ENCODE measurements at regions not wholly inside any gene's neighbourhood (a gene's known extent, or its start where the extent isn't known, plus 50 kb on each side); places are given as distances from the start of the nearest gene placed in this dataset.
A peak's percentile ranks its signal among the peaks of the same experiment; 100 is the strongest.
"Not testable (repeated sequence)": the region's sequence is repeated elsewhere in the genome, so short reads cannot be mapped to it uniquely, and the experiment has no call there.

DNA sequence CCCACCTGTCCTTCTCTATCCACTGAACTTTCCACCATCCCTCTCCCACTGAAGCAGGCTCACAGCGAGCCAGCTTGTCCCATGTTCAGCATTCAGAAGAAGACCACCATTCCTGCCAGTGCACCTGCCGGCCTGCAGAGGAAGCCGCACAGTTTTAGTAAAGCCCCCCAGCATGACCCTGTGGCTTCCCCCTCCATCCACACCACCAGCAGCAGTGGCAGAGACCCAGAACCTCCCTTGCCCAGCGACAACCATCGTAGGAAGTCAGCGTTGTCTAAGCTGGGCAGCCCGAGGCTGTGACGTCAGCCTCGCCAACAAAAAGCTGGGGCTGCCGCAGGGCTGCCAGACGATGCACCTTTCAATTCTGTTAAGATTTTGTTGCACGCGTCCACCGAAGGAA, 66.6 kb upstream of the TAMM41 start:
- H3K9me3 ChIP-seq = no peaks in the 10 kb centered on the region
- H3K27ac ChIP-seq = no peak overlapping the region
- TF ChIP-seq, protein P1, sequence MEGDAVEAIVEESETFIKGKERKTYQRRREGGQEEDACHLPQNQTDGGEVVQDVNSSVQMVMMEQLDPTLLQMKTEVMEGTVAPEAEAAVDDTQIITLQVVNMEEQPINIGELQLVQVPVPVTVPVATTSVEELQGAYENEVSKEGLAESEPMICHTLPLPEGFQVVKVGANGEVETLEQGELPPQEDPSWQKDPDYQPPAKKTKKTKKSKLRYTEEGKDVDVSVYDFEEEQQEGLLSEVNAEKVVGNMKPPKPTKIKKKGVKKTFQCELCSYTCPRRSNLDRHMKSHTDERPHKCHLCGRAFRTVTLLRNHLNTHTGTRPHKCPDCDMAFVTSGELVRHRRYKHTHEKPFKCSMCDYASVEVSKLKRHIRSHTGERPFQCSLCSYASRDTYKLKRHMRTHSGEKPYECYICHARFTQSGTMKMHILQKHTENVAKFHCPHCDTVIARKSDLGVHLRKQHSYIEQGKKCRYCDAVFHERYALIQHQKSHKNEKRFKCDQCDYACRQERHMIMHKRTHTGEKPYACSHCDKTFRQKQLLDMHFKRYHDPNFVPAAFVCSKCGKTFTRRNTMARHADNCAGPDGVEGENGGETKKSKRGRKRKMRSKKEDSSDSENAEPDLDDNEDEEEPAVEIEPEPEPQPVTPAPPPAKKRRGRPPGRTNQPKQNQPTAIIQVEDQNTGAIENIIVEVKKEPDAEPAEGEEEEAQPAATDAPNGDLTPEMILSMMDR (IDR thresholded peaks at IDR 0.05) = no peak
- TF ChIP-seq POLR2AphosphoS5 (IDR thresholded peaks at IDR 0.05) (no peak), EP300 (IDR thresholded peaks at IDR 0.05) (no peak), POLR2A (IDR thresholded peaks at IDR 0.05) (no peak)
- no peak overlapping the region for H3K4me3 ChIP-seq
- ATAC-seq (ENCODE audit: low FRiP score in 2 of 2) (no peak), DNase-seq (peak in 1 of 2 donors; percentile 28)
- 88 to 89% methylated on average over 14 of the region's 14 CpGs for WGBS, 2 donors
- no peaks in the 10 kb centered on the region for H3K36me3 ChIP-seq
- H3K27me3 ChIP-seq = no peaks in the 10 kb centered on the region
- peaks cover 0 to 7% (median 0%) of the 10 kb centered on the region in 4 donors for H3K4me1 ChIP-seq

DNA sequence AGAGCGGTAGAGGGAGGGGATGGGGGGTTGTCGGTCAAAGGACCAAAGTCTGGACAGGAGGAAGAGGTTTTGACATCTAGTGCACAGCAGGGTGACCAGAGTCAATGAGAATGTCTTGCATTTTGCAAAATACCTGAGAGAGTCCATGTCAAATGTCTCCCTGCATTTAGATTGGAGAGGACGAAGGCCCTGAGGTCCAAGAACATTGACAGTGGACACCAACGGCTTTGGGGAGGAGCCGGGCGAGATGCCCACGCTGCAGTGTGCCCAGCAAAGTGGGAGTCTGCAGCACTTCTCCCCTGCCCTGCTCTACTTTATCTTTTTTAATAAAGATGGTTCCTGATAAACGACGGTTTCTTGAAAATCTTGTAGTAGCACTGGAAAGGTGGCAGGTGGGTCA, 67.4 kb upstream of the TAMM41 start:
- H3K9me3 ChIP-seq = no peaks in the 10 kb centered on the region
- H3K4me1 ChIP-seq = peaks cover 0 to 7% (median 0%) of the 10 kb centered on the region in 4 donors
- DNase-seq (peak in 1 of 2 donors; percentile 13), ATAC-seq (ENCODE audit: low FRiP score in 2 of 2) (no peak)
- no peaks in the 10 kb centered on the region for H3K27me3 ChIP-seq
- TF ChIP-seq POLR2AphosphoS5 (IDR thresholded peaks at IDR 0.05) = no peak
- no peak for TF ChIP-seq POLR2A (IDR thresholded peaks at IDR 0.05)
- no peak for TF ChIP-seq EP300 (IDR thresholded peaks at IDR 0.05)
- TF ChIP-seq, protein P1 (IDR thresholded peaks at IDR 0.05) = no peak
- no peak overlapping the region for H3K4me3 ChIP-seq
- no peaks in the 10 kb centered on the region for H3K36me3 ChIP-seq
- no peak overlapping the region for H3K27ac ChIP-seq
- WGBS, 2 donors = 86 to 92% methylated on average over 9 of the region's 9 CpGs

DNA sequence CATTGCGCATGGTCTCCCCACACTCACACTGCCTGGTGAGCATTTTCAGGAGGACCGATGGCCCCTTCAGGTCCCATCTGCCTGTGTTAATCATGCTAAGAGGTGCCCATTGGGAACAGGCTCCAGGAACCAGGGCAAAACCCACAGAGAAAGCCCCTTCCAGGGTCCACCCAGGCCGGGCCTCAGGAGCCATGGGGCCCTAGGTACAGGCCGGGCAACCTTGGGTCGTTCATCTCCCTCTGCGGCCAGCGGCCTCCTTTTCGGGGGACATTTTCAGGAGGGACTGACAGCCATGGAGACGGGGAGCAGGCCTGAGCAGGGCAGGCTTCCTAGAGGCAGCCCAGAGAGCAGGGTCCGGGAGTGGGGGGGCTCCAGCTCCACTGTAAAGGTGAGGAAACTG, 68.0 kb upstream of the TAMM41 start:
- Histone ChIP-seq H3K27me3 (no peaks in the 10 kb centered on the region), H3K4me1 (peaks cover 0 to 7% (median 0%) of the 10 kb centered on the region in 4 donors), H3K27ac (no peak overlapping the region), H3K9me3 (no peaks in the 10 kb centered on the region), H3K4me3 (no peak overlapping the region), H3K36me3 (no peaks in the 10 kb centered on the region)
- TF ChIP-seq POLR2A (IDR thresholded peaks at IDR 0.05) (no peak), EP300 (IDR thresholded peaks at IDR 0.05) (no peak), POLR2AphosphoS5 (IDR thresholded peaks at IDR 0.05) (no peak)
- TF ChIP-seq, protein P1 (IDR thresholded peaks at IDR 0.05) = no peak
- WGBS, 2 donors = 92 to 94% methylated on average over 8 to 9 of the region's 10 CpGs
- ATAC-seq (ENCODE audit: low FRiP score in 2 of 2) (no peak), DNase-seq (peak in 1 of 2 donors; percentile 31)

DNA sequence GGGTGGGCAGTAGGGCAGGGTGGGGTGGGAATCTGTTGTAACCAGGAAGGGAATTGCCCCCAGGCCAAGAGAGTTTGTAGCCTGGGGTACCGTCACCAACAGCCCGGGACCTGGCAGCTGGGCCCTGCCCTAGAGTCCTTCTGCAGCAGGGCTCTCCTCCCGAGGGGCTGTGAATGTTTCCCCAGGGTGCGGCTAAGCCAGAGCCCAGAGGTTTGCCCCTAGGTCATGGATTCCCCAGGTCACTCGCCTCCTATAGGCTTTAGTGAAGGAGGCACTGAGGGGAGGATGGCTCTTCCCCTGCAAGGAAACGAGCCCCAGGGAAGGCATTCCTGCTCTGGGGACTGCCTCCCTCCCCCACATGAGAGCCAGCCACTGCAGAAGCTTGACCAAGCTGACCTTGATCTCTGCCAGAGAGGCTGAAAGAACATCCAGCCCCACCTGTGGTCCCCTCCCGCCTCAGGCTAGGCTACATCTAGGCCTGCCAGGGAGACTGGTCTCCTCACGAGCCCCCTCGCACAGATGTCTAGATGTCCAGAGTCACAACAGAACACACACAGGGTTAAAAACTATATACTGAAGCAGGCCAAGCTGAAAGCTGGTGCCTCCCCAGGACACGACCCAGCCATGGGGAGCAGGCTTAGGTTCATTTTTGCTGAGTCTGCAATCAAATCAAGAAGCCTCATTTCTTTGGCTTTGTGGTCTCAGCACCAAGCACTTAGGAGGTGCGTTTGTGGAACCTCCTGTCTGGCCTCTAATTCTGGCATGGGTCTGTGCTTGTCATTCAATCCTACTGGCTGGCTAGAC, 69.1 kb upstream of the TAMM41 start:
- DNase-seq = peak in 1 of 2 donors; percentile 30
- 72 to 73% methylated on average over 9 to 10 of the region's 11 CpGs for WGBS, 2 donors
- no peak for TF ChIP-seq EP300 (IDR thresholded peaks at IDR 0.05)
- no peak for TF ChIP-seq POLR2A (IDR thresholded peaks at IDR 0.05)
- TF ChIP-seq, protein P1 (IDR thresholded peaks at IDR 0.05) = no peak
- TF ChIP-seq POLR2AphosphoS5 (IDR thresholded peaks at IDR 0.05) = no peak

DNA sequence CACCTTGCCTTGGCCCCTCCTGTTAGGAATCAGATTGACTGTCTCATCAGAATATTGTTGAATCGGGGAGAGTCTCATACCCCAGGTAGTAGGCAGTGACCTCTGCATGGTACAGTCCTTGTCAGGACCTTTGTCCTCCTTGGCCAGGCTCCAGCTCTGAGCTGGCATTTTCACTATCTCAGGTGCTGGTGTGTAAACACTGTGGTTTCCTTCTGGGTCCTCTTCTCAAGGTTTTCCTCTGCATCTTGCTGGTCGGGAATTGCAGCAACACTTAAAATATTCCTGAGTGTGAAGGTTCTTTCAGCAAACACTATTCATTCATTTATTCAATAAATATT, 69.7 kb upstream of the TAMM41 start:
- not testable (repeated sequence) for H3K36me3 ChIP-seq; H3K4me3 ChIP-seq; ATAC-seq (ENCODE audit: low FRiP score in 2 of 2); H3K27ac ChIP-seq; H3K4me1 ChIP-seq; H3K9me3 ChIP-seq; H3K27me3 ChIP-seq
- WGBS, 2 donors = 60 to 79% methylated on average over 2 of the region's 2 CpGs
- peak in 1 of 2 donors; percentile 8 for DNase-seq

More for the DNA sequence above, 69.1 kb upstream of the TAMM41 start:
- no peaks in the 10 kb centered on the region for H3K27me3 ChIP-seq
- H3K9me3 ChIP-seq = no peaks in the 10 kb centered on the region
- H3K4me3 ChIP-seq = no peak overlapping the region
- peaks cover 0 to 7% (median 0%) of the 10 kb centered on the region in 4 donors for H3K4me1 ChIP-seq
- ATAC-seq (ENCODE audit: low FRiP score in 2 of 2) = no peak
- H3K27ac ChIP-seq = no peak overlapping the region
- H3K36me3 ChIP-seq = no peaks in the 10 kb centered on the region

Data from upper lobe of left lung (tissue), 6 donors.